Hematopoietic multipotent progenitor cell treated with erythropoietin and hydrocortisone succinate and interleukin-3 and kit ligand, for 8 days (in vitro differentiated cells): ENCODE measurements at regions not wholly inside any gene's neighbourhood (a gene's known extent, or its start where the extent isn't known, plus 50 kb on each side); places are given as distances from the start of the nearest gene placed in this dataset.

Source experiments
- DNase-seq: peaks from one replicate; pipeline ENCODE4 v3.0.0-alpha.2; 2015

- no peak for DNase-seq
Measured at GRCh38 chr10:78164702-78165101, 131.0 kb downstream of the RPS24 start.

- no peak for DNase-seq
Measured at GRCh38 chr10:78165172-78165571, 131.5 kb downstream of the RPS24 start.

GRCh38 chr10:78165617-78166016 lies 132.0 kb downstream of the RPS24 start:
- DNase-seq, result no peak

- no peak for DNase-seq
Measured at GRCh38 chr10:78166261-78166660, 132.6 kb downstream of the RPS24 start.

- no peak for DNase-seq
Measured at GRCh38 chr10:78169214-78169613, 135.6 kb downstream of the RPS24 start.

- DNase-seq, result no peak
Measured at GRCh38 chr10:78170026-78170475, 136.4 kb downstream of the RPS24 start.

- DNase-seq, result no peak
Measured at GRCh38 chr10:78171633-78172400, 138.2 kb downstream of the RPS24 start.

- no peak for DNase-seq
Measured at GRCh38 chr10:78173360-78174015, 139.8 kb downstream of the RPS24 start.

- DNase-seq, result peak; percentile 47
Measured at GRCh38 chr10:78175444-78176015, 141.9 kb downstream of the RPS24 start.

- no peak for DNase-seq
Measured at GRCh38 chr10:78176320-78177317, 143.0 kb downstream of the RPS24 start.

- no peak for DNase-seq
Measured at GRCh38 chr10:78177491-78178185, 144.0 kb downstream of the RPS24 start.

- DNase-seq, result no peak
Measured at GRCh38 chr10:78178397-78178796, 144.7 kb downstream of the RPS24 start.

- peak; percentile 41 for DNase-seq
Measured at GRCh38 chr10:78178940-78179339, 145.3 kb downstream of the RPS24 start.

- DNase-seq, result no peak
Measured at GRCh38 chr10:78179886-78180705, 146.4 kb downstream of the RPS24 start.

GRCh38 chr10:78181381-78182055 lies 147.9 kb downstream of the RPS24 start:
- DNase-seq, result no peak

GRCh38 chr10:78182841-78183240 lies 149.2 kb downstream of the RPS24 start:
- no peak for DNase-seq

GRCh38 chr10:78184851-78185692 lies 151.4 kb downstream of the RPS24 start:
- peak; percentile 19 for DNase-seq

GRCh38 chr10:78185693-78186055 lies 152.0 kb downstream of the RPS24 start:
- DNase-seq, result no peak

- DNase-seq, result no peak
Measured at GRCh38 chr10:78186572-78186971, 152.9 kb downstream of the RPS24 start.

GRCh38 chr10:78187371-78187770 lies 153.7 kb downstream of the RPS24 start:
- no peak for DNase-seq
